Retinal pigment epithelial cell (primary cell): ENCODE measurements at regions not wholly inside any gene's neighbourhood (a gene's known extent, or its start where the extent isn't known, plus 50 kb on each side); places are given as distances from the start of the nearest gene placed in this dataset.
"Not testable (repeated sequence)": the region's sequence is repeated elsewhere in the genome, so short reads cannot be mapped to it uniquely, and the experiment has no call there.

ENCODE experiments used
- DNase-seq: peaks from one replicate; pipeline ENCODE4 v3.0.0-alpha.2; 2010; ENCODE audit warnings: low read depth
- H3K4me3 ChIP-seq: 2 replicates; pipeline ENCODE4 v1.5.1; 2011; ENCODE audit warnings: mild to moderate bottlenecking, low read length, control low read depth, moderate library complexity
- CTCF ChIP-seq: conservative IDR thresholded peaks from 2 replicates; pipeline ENCODE4 v1.5.1; 2011; ENCODE audit warnings: low read depth, low read length, control low read depth, inconsistent platforms

GRCh38 chr5:124961521-124961920, 215.1 kb upstream of the ZNF608 start:
- no peak for TF ChIP-seq CTCF
- DNase-seq, result no peak
- no peak overlapping the region for H3K4me3 ChIP-seq

GRCh38 chr5:124962111-124962510, 215.7 kb upstream of the ZNF608 start:
- no peak for TF ChIP-seq CTCF
- H3K4me3 ChIP-seq, result no peak overlapping the region
- no peak for DNase-seq

- no peak for TF ChIP-seq CTCF
- H3K4me3 ChIP-seq, result no peak overlapping the region
- DNase-seq, result no peak
These were observed 216.3 kb upstream of the ZNF608 start for GRCh38 chr5:124962735-124963134.

- no peak overlapping the region for H3K4me3 ChIP-seq
- peak; percentile 60 for DNase-seq
- TF ChIP-seq CTCF, result no peak
These were observed 216.9 kb upstream of the ZNF608 start for GRCh38 chr5:124963236-124963919.

GRCh38 chr5:124966741-124967140, 220.3 kb upstream of the ZNF608 start:
- DNase-seq, H3K4me3 ChIP-seq: not testable (repeated sequence)

GRCh38 chr5:124970381-124970780, 223.9 kb upstream of the ZNF608 start:
- H3K4me3 ChIP-seq, DNase-seq: not testable (repeated sequence)

GRCh38 chr5:124972703-124973102, 226.3 kb upstream of the ZNF608 start:
- peak; percentile 8 for TF ChIP-seq CTCF
- H3K4me3 ChIP-seq, result no peak overlapping the region
- DNase-seq, result no peak

- H3K4me3 ChIP-seq, result no peak overlapping the region
- DNase-seq, result no peak
- TF ChIP-seq CTCF, result no peak
These were observed 227.2 kb upstream of the ZNF608 start for GRCh38 chr5:124973661-124974060.
